IMR-90 (cell line): ENCODE measurements at regions not wholly inside any gene's neighbourhood (a gene's known extent, or its start where the extent isn't known, plus 50 kb on each side); places are given as distances from the start of the nearest gene placed in this dataset.

Experiments
- CEBPB ChIP-seq: IDR thresholded peaks from 2 replicates; pipeline ENCODE4 v1.6.1; 2012; ENCODE audit warnings: low read depth, low read length, improper control_type of control experiment
- CHD1 ChIP-seq: IDR thresholded peaks from 2 replicates; pipeline ENCODE4 v1.6.1; 2012; ENCODE audit warnings: low read depth, low read length, improper control_type of control experiment
- CTCF ChIP-seq: conservative IDR thresholded peaks from 2 replicates; pipeline ENCODE4 v1.5.1; 2012; ENCODE audit warnings: mild to moderate bottlenecking, low read depth, low read length, improper control_type of control experiment
- FOS ChIP-seq: fragments of 150-350 bp; IDR thresholded peaks from 2 replicates; pipeline ENCODE4 v1.6.1; 2016; ENCODE audit warnings: low read depth, low read length
- MAFK ChIP-seq: IDR thresholded peaks from 2 replicates; pipeline ENCODE4 v1.6.1; 2012; ENCODE audit warnings: low read depth, low read length, improper control_type of control experiment
- MAZ ChIP-seq: IDR thresholded peaks from 2 replicates; pipeline ENCODE4 v1.6.1; 2012; ENCODE audit warnings: low read depth, mild to moderate bottlenecking, low read length, improper control_type of control experiment, moderate library complexity, borderline replicate concordance
- MXI1 ChIP-seq: IDR thresholded peaks from 2 replicates; pipeline ENCODE4 v1.6.1; 2012; ENCODE audit warnings: low read depth, mild to moderate bottlenecking, low read length, moderate library complexity, borderline replicate concordance
- POLR2A ChIP-seq: IDR thresholded peaks from 2 replicates; pipeline ENCODE4 v1.6.1; 2012; ENCODE audit warnings: mild to moderate bottlenecking, low read depth, low read length
- RCOR1 ChIP-seq: IDR thresholded peaks from 2 replicates; pipeline ENCODE4 v1.6.1; 2012; ENCODE audit warnings: mild to moderate bottlenecking, low read length, improper control_type of control experiment; ENCODE audit not compliant: insufficient replicate concordance
- RFX5 ChIP-seq: IDR thresholded peaks from 2 replicates; pipeline ENCODE4 v1.8.0; 2012; ENCODE audit warnings: low read depth, mild to moderate bottlenecking, low read length, moderate library complexity
- SMC3 ChIP-seq: fragments of 150-350 bp; IDR thresholded peaks from 2 replicates; pipeline ENCODE4 v1.6.1; 2016; ENCODE audit warnings: low read depth, mild to moderate bottlenecking, antibody characterized with exemption, low read length, moderate library complexity
- TF ChIP-seq, protein P1 (sequence below): fragments of 150-350 bp; IDR thresholded peaks from 2 replicates; pipeline ENCODE4 v1.6.1; 2017; ENCODE audit warnings: mild to moderate bottlenecking, antibody characterized with exemption, low read length, low read depth

GRCh38 chr10:44295644-44296241 is 89.2 kb downstream of the CXCL12 start:
- TF ChIP-seq CTCF (no peak), CEBPB (no peak), RFX5 (no peak), MXI1 (no peak), MAFK (no peak), POLR2A (no peak), RCOR1 (no peak), MAZ (no peak), SMC3 (no peak), FOS (no peak), CHD1 (no peak)
- TF ChIP-seq, protein P1, sequence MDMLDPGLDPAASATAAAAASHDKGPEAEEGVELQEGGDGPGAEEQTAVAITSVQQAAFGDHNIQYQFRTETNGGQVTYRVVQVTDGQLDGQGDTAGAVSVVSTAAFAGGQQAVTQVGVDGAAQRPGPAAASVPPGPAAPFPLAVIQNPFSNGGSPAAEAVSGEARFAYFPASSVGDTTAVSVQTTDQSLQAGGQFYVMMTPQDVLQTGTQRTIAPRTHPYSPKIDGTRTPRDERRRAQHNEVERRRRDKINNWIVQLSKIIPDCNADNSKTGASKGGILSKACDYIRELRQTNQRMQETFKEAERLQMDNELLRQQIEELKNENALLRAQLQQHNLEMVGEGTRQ, result no peak
